Panc1 (cell line): ENCODE measurements at regions not wholly inside any gene's neighbourhood (a gene's known extent, or its start where the extent isn't known, plus 50 kb on each side); places are given as distances from the start of the nearest gene placed in this dataset.

ENCODE experiments used
- CTCF ChIP-seq: fragments of 450-650 bp; IDR thresholded peaks from 2 replicates; pipeline ENCODE4 v1.5.1; 2017; ENCODE audit warnings: mild to moderate bottlenecking
- POLR2AphosphoS5 ChIP-seq: IDR thresholded peaks from 2 replicates; pipeline ENCODE4 v1.6.1; 2012; ENCODE audit warnings: mild to moderate bottlenecking, low read depth, low read length, moderate library complexity
- REST ChIP-seq, 2 experiments: IDR thresholded peaks; 2 replicates each; pipeline ENCODE4 v1.6.1; 2011 to 2012; ENCODE audit warnings: low read depth in 2 of 2, control low read depth in 1 of 2, low read length in 1 of 2, mild to moderate bottlenecking in 1 of 2, moderate library complexity in 1 of 2; ENCODE audit not compliant: insufficient read depth in 1 of 2
- SIN3A ChIP-seq: IDR thresholded peaks from 2 replicates; pipeline ENCODE4 v1.6.1; 2012; ENCODE audit warnings: low read depth, mild to moderate bottlenecking, low read length, moderate library complexity, borderline replicate concordance; ENCODE audit not compliant: insufficient read depth

- TF ChIP-seq CTCF: no peak
- no peak for TF ChIP-seq POLR2AphosphoS5
- TF ChIP-seq SIN3A: no peak
- TF ChIP-seq REST (IDR thresholded peaks at IDR 0.05; ENCODE audit: insufficient read depth in 1 of 2, low read depth in 2 of 2, low read length in 1 of 2): no peak
Measured at GRCh38 chr1:181926697-181927096, 134.8 kb downstream of the ZNF648 start.
